ENCODE measurements at regions not wholly inside any gene's neighbourhood (a gene's known extent, or its start where the extent isn't known, plus 50 kb on each side); places are given as distances from the start of the nearest gene placed in this dataset.
"Not testable (repeated sequence)": the region's sequence is repeated elsewhere in the genome, so short reads cannot be mapped to it uniquely, and the experiment has no call there.

DNA sequence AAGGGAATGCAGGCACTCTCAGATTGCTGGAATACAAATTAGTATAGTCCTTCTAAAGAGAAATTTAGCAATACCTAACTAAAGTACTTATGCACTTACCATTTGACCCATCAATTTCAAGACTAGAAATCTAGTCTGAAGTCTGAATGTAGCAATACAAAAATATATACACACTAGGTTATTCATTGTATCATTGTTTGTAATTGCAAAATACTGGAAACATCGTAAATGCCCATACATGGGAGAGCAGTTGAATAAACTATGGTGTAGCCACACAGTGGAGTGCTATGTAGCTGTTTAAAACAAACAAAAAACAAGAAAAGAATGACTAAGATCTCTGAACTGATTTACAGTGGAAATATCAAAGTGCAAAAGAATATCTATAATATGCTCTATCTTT lies 346.4 kb downstream of the ZNF674 start:
- peaks cover 0 to 9% (median 0%) of the 10 kb centered on the region in 4 donors for H3K9me3 ChIP-seq
- ATAC-seq (ENCODE audit: low FRiP score in 2 of 2) (no peak), DNase-seq (no peak)
- TF ChIP-seq EP300 (IDR thresholded peaks at IDR 0.05) (no peak), POLR2AphosphoS5 (IDR thresholded peaks at IDR 0.05) (no peak), POLR2A (IDR thresholded peaks at IDR 0.05) (no peak)
- TF ChIP-seq, protein P1, sequence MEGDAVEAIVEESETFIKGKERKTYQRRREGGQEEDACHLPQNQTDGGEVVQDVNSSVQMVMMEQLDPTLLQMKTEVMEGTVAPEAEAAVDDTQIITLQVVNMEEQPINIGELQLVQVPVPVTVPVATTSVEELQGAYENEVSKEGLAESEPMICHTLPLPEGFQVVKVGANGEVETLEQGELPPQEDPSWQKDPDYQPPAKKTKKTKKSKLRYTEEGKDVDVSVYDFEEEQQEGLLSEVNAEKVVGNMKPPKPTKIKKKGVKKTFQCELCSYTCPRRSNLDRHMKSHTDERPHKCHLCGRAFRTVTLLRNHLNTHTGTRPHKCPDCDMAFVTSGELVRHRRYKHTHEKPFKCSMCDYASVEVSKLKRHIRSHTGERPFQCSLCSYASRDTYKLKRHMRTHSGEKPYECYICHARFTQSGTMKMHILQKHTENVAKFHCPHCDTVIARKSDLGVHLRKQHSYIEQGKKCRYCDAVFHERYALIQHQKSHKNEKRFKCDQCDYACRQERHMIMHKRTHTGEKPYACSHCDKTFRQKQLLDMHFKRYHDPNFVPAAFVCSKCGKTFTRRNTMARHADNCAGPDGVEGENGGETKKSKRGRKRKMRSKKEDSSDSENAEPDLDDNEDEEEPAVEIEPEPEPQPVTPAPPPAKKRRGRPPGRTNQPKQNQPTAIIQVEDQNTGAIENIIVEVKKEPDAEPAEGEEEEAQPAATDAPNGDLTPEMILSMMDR (IDR thresholded peaks at IDR 0.05) = no peak
- H3K27ac ChIP-seq = no peak overlapping the region
- H3K36me3 ChIP-seq = no peaks in the 10 kb centered on the region
- no peak overlapping the region for H3K4me3 ChIP-seq
- 76 to 79% methylated on average over 1 of the region's 1 CpG for WGBS, 2 donors
- H3K4me1 ChIP-seq = no peaks in the 10 kb centered on the region
- H3K27me3 ChIP-seq = no peaks in the 10 kb centered on the region

DNA sequence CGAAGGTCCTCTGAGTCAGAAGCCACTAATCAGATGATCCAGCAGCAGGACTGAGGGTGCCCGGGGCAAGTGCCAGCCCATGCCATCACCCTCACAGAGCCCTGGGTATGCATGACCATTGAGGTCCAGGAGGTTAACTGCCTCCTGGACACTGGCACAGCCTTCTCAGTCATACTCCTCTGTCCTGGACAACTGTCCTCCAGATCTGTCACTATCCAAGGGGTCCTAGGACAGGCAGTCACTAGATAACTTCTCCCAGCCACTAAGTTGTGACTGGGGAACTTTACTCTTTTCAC lies 358.5 kb downstream of the ZNF674 start:
- H3K36me3 ChIP-seq; H3K27me3 ChIP-seq; ATAC-seq (ENCODE audit: low FRiP score in 2 of 2); DNase-seq; H3K9me3 ChIP-seq; H3K27ac ChIP-seq; H3K4me3 ChIP-seq; H3K4me1 ChIP-seq: not testable (repeated sequence)
- WGBS, 2 donors = 80 to 100% methylated on average over 1 to 2 of the region's 2 CpGs

DNA sequence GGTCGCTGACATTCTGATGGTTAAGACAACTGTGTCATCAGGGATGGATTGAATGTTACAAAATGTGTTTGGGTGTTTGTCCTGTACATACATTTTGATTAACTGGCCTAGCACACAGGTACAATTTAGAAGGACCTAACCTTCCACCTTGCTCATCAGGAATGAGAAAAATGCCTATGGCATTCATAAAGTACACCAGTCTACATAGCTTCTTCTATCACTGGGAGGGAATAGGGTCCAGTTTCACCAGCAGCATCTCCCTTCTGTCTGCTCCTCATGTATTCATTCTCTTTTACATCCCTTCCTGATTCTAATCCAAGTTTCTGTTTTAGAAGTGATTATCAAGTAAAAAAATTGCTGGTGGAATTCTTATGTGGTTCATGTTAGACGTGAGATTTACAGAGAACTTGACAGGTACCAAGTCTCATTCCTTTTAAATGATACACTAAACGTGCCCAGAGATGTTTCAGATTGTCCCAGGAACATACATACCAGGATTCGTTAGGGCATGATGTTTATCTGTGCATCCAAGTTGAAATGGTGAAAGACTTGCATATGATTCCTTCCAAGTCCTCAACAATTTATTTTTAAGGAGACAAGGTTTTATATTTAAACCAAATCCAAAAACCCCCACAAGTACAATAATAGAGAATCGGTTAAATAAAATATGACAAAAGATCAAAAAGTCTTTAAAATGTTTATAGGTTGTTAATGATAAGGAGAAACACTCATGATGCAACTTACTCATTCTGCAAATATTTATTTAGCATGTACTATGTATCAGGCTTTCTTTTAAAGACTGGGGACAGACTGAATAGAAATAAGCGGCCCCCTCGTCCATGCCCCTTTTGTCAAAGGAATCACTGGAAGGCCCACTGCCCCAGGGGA lies 359.1 kb downstream of the ZNF674 start:
- H3K4me3 ChIP-seq = no peak overlapping the region
- no peak for DNase-seq
- H3K4me1 ChIP-seq = no peaks in the 10 kb centered on the region
- no peak overlapping the region for H3K27ac ChIP-seq
- H3K9me3 ChIP-seq = no peaks in the 10 kb centered on the region
- H3K36me3 ChIP-seq = no peaks in the 10 kb centered on the region
- 62 to 74% methylated on average over 7 of the region's 7 CpGs for WGBS, 2 donors
- TF ChIP-seq, protein P1 (IDR thresholded peaks at IDR 0.05) = no peak
- TF ChIP-seq POLR2AphosphoS5 (IDR thresholded peaks at IDR 0.05) (no peak), POLR2A (IDR thresholded peaks at IDR 0.05) (no peak), EP300 (IDR thresholded peaks at IDR 0.05) (no peak)
- no peaks in the 10 kb centered on the region for H3K27me3 ChIP-seq
- no peak for ATAC-seq (ENCODE audit: low FRiP score in 2 of 2)

DNA sequence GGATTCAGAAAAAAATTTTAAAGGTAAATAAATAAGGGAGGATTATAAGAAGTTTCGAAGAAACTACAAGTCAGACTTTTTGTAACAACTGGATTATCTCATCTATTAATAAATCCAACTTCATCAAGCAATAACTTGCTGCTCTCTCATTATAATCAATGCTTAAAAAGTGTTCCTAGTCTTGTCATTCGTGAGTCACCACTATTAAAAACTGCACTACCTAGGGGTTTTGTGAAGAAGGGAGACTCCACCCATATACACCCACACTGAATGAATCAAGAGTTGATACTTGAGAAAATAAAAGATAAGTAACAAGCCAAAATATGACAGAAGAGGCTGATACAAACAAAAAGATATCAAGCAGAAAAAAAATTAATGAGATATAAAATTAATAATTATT lies 360.5 kb downstream of the ZNF674 start:
- H3K36me3 ChIP-seq = no peaks in the 10 kb centered on the region
- DNase-seq (no peak), ATAC-seq (ENCODE audit: low FRiP score in 2 of 2) (no peak)
- no peaks in the 10 kb centered on the region for H3K4me1 ChIP-seq
- WGBS, 2 donors = 55 to 78% methylated on average over 2 of the region's 2 CpGs
- H3K4me3 ChIP-seq = no peak overlapping the region
- TF ChIP-seq POLR2A (IDR thresholded peaks at IDR 0.05) = no peak
- TF ChIP-seq, protein P1 (IDR thresholded peaks at IDR 0.05) = no peak
- TF ChIP-seq EP300 (IDR thresholded peaks at IDR 0.05) = no peak
- no peak for TF ChIP-seq POLR2AphosphoS5 (IDR thresholded peaks at IDR 0.05)
- H3K9me3 ChIP-seq = no peaks in the 10 kb centered on the region
- H3K27me3 ChIP-seq = no peaks in the 10 kb centered on the region
- no peak overlapping the region for H3K27ac ChIP-seq

DNA sequence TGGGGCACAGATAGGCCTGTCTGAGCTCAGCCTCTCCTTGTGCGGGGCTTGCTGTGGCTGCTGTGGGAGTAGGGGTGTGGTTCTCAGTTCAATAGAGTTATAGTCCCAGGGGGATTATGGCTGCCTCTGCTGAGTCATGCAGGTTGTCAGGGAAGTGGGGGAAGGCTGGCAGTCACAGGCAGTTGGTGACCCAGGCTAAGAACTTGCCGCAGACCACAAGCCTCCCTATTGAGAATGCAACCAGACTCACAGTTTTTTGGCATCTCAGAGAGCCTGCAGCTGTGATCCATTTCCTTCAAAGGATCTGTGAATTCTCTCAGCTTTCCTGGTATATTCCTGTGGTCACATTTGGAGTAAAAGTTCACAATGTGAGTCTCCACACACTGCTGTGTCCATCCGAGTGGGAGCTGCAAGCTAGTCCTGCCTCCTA lies 364.9 kb downstream of the ZNF674 start:
- TF ChIP-seq POLR2AphosphoS5 (IDR thresholded peaks at IDR 0.05) = no peak
- TF ChIP-seq, protein P1 (IDR thresholded peaks at IDR 0.05) = no peak
- no peak for TF ChIP-seq POLR2A (IDR thresholded peaks at IDR 0.05)
- TF ChIP-seq EP300 (IDR thresholded peaks at IDR 0.05) = no peak
- no peaks in the 10 kb centered on the region for H3K36me3 ChIP-seq
- ATAC-seq (ENCODE audit: low FRiP score in 2 of 2) (no peak), DNase-seq (no peak)
- H3K27me3 ChIP-seq = no peaks in the 10 kb centered on the region
- no peaks in the 10 kb centered on the region for H3K4me1 ChIP-seq
- H3K9me3 ChIP-seq = no peaks in the 10 kb centered on the region
- no peak overlapping the region for H3K4me3 ChIP-seq
- WGBS, 2 donors = 40 to 74% methylated on average over 2 to 3 of the region's 3 CpGs
- no peak overlapping the region for H3K27ac ChIP-seq
